Calu3 (cell line): ENCODE measurements at regions not wholly inside any gene's neighbourhood (a gene's known extent, or its start where the extent isn't known, plus 50 kb on each side); places are given as distances from the start of the nearest gene placed in this dataset.

Experiments used
- BruUV-seq: library from RNA; stranded (reverse); fragments of 400-500 nt; replicated peaks from 2 replicates; lab custom pipeline; 2021; lab: Mats Ljungman, UMichigan
- CTCF ChIA-PET: fragments of 300-600 bp; sonication (Branson Sonifier 250); formaldehyde crosslinking; loops from one replicate; lab custom pipeline; 2022; ENCODE audit warnings: antibody characterized with exemption; lab: Charles Lee
- DNase-seq: peaks from one replicate; pipeline ENCODE4 v3.0.0; 2022
- H3K27ac Mint-ChIP-seq: one replicate; pipeline ENCODE4 v1.8.0; 2022; ENCODE audit warnings: mixed read lengths; ENCODE audit not compliant: unreplicated experiment
- H3K27me3 Mint-ChIP-seq: one replicate; pipeline ENCODE4 v1.8.0; 2022; ENCODE audit warnings: mixed read lengths; ENCODE audit not compliant: unreplicated experiment
- H3K36me3 Mint-ChIP-seq: one replicate; pipeline ENCODE4 v1.8.0; 2022; ENCODE audit warnings: mild to moderate bottlenecking, moderate library complexity, mixed read lengths; ENCODE audit not compliant: insufficient read depth, unreplicated experiment
- H3K4me1 Mint-ChIP-seq: one replicate; pipeline ENCODE4 v1.8.0; 2022; ENCODE audit warnings: mild to moderate bottlenecking, low read depth, mixed read lengths; ENCODE audit not compliant: unreplicated experiment
- H3K4me3 Mint-ChIP-seq: one replicate; pipeline ENCODE4 v1.8.0; 2022; ENCODE audit warnings: mild to moderate bottlenecking, low read depth, moderate library complexity, mixed read lengths; ENCODE audit not compliant: unreplicated experiment
- H3K9me3 Mint-ChIP-seq: one replicate; pipeline ENCODE4 v1.8.0; 2022; ENCODE audit warnings: low read depth, mixed read lengths; ENCODE audit not compliant: unreplicated experiment
- CTCF ChIP-seq: fragments of 200-600 bp; IDR thresholded peaks from one replicate; pipeline ENCODE4 v1.8.0; 2022; ENCODE audit warnings: antibody characterized with exemption; ENCODE audit not compliant: unreplicated experiment
- intact Hi-C: fragments of 100-400 bp; cut with micrococcal nuclease; formaldehyde crosslinking; loops from one replicate; pipeline ENCODE4 v1.10.0; 2022; ENCODE audit not compliant: unreplicated experiment

GRCh38 chr2:14516844-14517243 lies 115.7 kb upstream of the LRATD1 start:
- DNase-seq: no peak
- no peak overlapping the region for H3K27ac Mint-ChIP-seq
- no peaks in the 10 kb centered on the region for H3K4me1 Mint-ChIP-seq
- TF ChIP-seq CTCF: no peak
- no TSS peak for BruUV-seq
- H3K27me3 Mint-ChIP-seq: no peaks in the 10 kb centered on the region
- no peak overlapping the region for H3K4me3 Mint-ChIP-seq
- peaks cover 4% of the 10 kb centered on the region for H3K9me3 Mint-ChIP-seq
- H3K36me3 Mint-ChIP-seq: no peaks in the 10 kb centered on the region
- CTCF ChIA-PET: interaction anchor here (0.7 kb wide), 1 partner anchor 281 kb away, joined by 3 read pairs; no protein-coding TSS in a partner anchor
- intact Hi-C loops: no loop called here

GRCh38 chr2:14517731-14518130 lies 114.8 kb upstream of the LRATD1 start:
- no TSS peak for BruUV-seq
- CTCF ChIA-PET: no interaction called here
- H3K4me3 Mint-ChIP-seq: no peak overlapping the region

GRCh38 chr2:14520385-14520945 lies 112.1 kb upstream of the LRATD1 start:
- Mint-ChIP-seq H3K36me3 (no peaks in the 10 kb centered on the region), H3K27ac (no peak overlapping the region), H3K4me1 (no peaks in the 10 kb centered on the region), H3K4me3 (no peak overlapping the region), H3K9me3 (peaks cover 7% of the 10 kb centered on the region), H3K27me3 (no peaks in the 10 kb centered on the region)
- CTCF ChIA-PET: interaction anchor here (0.7 kb wide), 2 partner anchors 377 to 708 kb away, joined by 3 to 4 read pairs; no protein-coding TSS in a partner anchor
- no TSS peak for BruUV-seq
- no peak for TF ChIP-seq CTCF
- intact Hi-C loops: no loop called here
- no peak for DNase-seq

More at GRCh38 chr2:14517731-14518130, 114.8 kb upstream of the LRATD1 start:
- no peaks in the 10 kb centered on the region for H3K27me3 Mint-ChIP-seq
- no peak for TF ChIP-seq CTCF
- peaks cover 4% of the 10 kb centered on the region for H3K9me3 Mint-ChIP-seq
- no peak overlapping the region for H3K27ac Mint-ChIP-seq
- DNase-seq: no peak
- intact Hi-C loops: no loop called here
- no peaks in the 10 kb centered on the region for H3K4me1 Mint-ChIP-seq
- H3K36me3 Mint-ChIP-seq: no peaks in the 10 kb centered on the region

GRCh38 chr2:14524041-14524802 lies 108.3 kb upstream of the LRATD1 start:
- CTCF ChIA-PET: no interaction called here
- Mint-ChIP-seq H3K4me1 (no peaks in the 10 kb centered on the region), H3K27ac (no peak overlapping the region), H3K36me3 (no peaks in the 10 kb centered on the region), H3K27me3 (no peaks in the 10 kb centered on the region), H3K4me3 (no peak overlapping the region), H3K9me3 (peaks cover 7% of the 10 kb centered on the region)
- no peak for TF ChIP-seq CTCF
- intact Hi-C loops: no loop called here
- no peak for DNase-seq
- BruUV-seq: no TSS peak
